ENCODE measurements at regions not wholly inside any gene's neighbourhood (a gene's known extent, or its start where the extent isn't known, plus 50 kb on each side); places are given as distances from the start of the nearest gene placed in this dataset.

GRCh38 chr14:101489092-101489760 lies 72.1 kb upstream of the DIO3 start:
- TF ChIP-seq, protein P1, sequence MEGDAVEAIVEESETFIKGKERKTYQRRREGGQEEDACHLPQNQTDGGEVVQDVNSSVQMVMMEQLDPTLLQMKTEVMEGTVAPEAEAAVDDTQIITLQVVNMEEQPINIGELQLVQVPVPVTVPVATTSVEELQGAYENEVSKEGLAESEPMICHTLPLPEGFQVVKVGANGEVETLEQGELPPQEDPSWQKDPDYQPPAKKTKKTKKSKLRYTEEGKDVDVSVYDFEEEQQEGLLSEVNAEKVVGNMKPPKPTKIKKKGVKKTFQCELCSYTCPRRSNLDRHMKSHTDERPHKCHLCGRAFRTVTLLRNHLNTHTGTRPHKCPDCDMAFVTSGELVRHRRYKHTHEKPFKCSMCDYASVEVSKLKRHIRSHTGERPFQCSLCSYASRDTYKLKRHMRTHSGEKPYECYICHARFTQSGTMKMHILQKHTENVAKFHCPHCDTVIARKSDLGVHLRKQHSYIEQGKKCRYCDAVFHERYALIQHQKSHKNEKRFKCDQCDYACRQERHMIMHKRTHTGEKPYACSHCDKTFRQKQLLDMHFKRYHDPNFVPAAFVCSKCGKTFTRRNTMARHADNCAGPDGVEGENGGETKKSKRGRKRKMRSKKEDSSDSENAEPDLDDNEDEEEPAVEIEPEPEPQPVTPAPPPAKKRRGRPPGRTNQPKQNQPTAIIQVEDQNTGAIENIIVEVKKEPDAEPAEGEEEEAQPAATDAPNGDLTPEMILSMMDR (IDR thresholded peaks at IDR 0.05; ENCODE audit: extremely low read depth in 1 of 2, insufficient read depth in 1 of 2, low read depth in 1 of 2, low read length in 2 of 2): no peak
- TF ChIP-seq GATA2 (IDR thresholded peaks at IDR 0.05; ENCODE audit: insufficient read depth, insufficient read length, low read depth, low read length) (no peak), JUN (IDR thresholded peaks at IDR 0.05; ENCODE audit: borderline replicate concordance, insufficient read depth, insufficient read length, low read depth) (no peak), MAX (IDR thresholded peaks at IDR 0.05; ENCODE audit: insufficient read depth, insufficient read length) (no peak), EZH2 (IDR thresholded peaks at IDR 0.05; ENCODE audit: borderline replicate concordance, low read depth, low read length, severe bottlenecking) (no peak), FOS (IDR thresholded peaks at IDR 0.05; ENCODE audit: borderline replicate concordance, insufficient read depth, low read length) (no peak), POLR2AphosphoS5 (IDR thresholded peaks at IDR 0.05; ENCODE audit: insufficient read depth, low read depth, low read length) (no peak), POLR2A (IDR thresholded peaks at IDR 0.05; ENCODE audit: low read depth, low read length) (no peak), MYC (IDR thresholded peaks at IDR 0.05; ENCODE audit: low read depth, low read length) (no peak)
- no peaks in the 10 kb centered on the region for H3K36me3 ChIP-seq (ENCODE audit: control insufficient read depth in 2 of 2, extremely low read depth in 1 of 2, insufficient read depth in 2 of 2, low read length in 2 of 2)
- ChIA-PET CTCF (no interaction called here), POLR2A (no interaction called here)
- no peak overlapping the region for H3K4me2 ChIP-seq (ENCODE audit: insufficient read depth, low read length)
- H2AFZ ChIP-seq (ENCODE audit: low read depth, low read length): no peak overlapping the region
- H3K9ac ChIP-seq (replicated peaks; ENCODE audit: extremely low read depth, insufficient read depth, low read length): no peak overlapping the region
- dilution Hi-C loops (cut with MboI; ENCODE audit: extremely low pct_ligation_motif_present, low sequenced_read_pairs): no loop called here
- no peak overlapping the region for H3K4me3 ChIP-seq (replicated peaks in 1 of 3; ENCODE audit: insufficient read depth in 1 of 3, low read depth in 1 of 3, low read length in 3 of 3)
- no peaks in the 10 kb centered on the region for H4K20me1 ChIP-seq (replicated peaks; ENCODE audit: control insufficient read depth, extremely low read depth, insufficient read depth, low read length)
- H3K9me3 ChIP-seq (replicated peaks; ENCODE audit: control insufficient read depth, insufficient read depth, low read length): no peaks in the 10 kb centered on the region
- FAIRE-seq (no peak), DNase-seq (ENCODE audit: low read depth, low spot score) (no peak)
- no peaks in the 10 kb centered on the region for H3K9me1 ChIP-seq (replicated peaks; ENCODE audit: control insufficient read depth, extremely low read depth, insufficient read depth, low read length)
- no peak overlapping the region for H3K27ac ChIP-seq (ENCODE audit: insufficient read depth, low read depth, low read length)
- intact Hi-C loops (cut with micrococcal nuclease): no loop called here
- no peaks in the 10 kb centered on the region for H3K27me3 ChIP-seq (ENCODE audit: control insufficient read depth in 2 of 2, insufficient read depth in 2 of 2, low read length in 2 of 2)
- no peaks in the 10 kb centered on the region for H3K4me1 ChIP-seq (ENCODE audit: control insufficient read depth, extremely low read depth, insufficient read depth, low read length)
- H3K79me2 ChIP-seq (ENCODE audit: control insufficient read depth, insufficient read depth, low read length): no peaks in the 10 kb centered on the region
- BruUV-seq (replicated peaks): no TSS peak

All from endothelial cell of umbilical vein (primary cell).